Upper lobe of right lung (tissue), 1 donor: ENCODE measurements at regions not wholly inside any gene's neighbourhood (a gene's known extent, or its start where the extent isn't known, plus 50 kb on each side); places are given as distances from the start of the nearest gene placed in this dataset.

ENCODE experiments used
- ATAC-seq: fragments of 200-7000 bp; cut with Tn5 transposase; one replicate; pipeline ENCODE4 v1.9.1; 2020; ENCODE audit warnings: mild to moderate bottlenecking, moderate library complexity
- DNase-seq: peaks from one replicate; pipeline ENCODE4 v3.0.0-alpha.2; 2020
- H3K27ac ChIP-seq: fragments of 200-600 bp; one replicate; pipeline ENCODE4 v1.8.0; 2022
- H3K27me3 ChIP-seq: fragments of 200-600 bp; one replicate; pipeline ENCODE4 v1.8.0; 2022; ENCODE audit warnings: mild to moderate bottlenecking
- H3K36me3 ChIP-seq: fragments of 200-600 bp; one replicate; pipeline ENCODE4 v1.8.0; 2022
- H3K4me1 ChIP-seq: fragments of 200-600 bp; one replicate; pipeline ENCODE4 v1.8.0; 2022
- H3K4me3 ChIP-seq: fragments of 200-600 bp; one replicate; pipeline ENCODE4 v1.8.0; 2022; ENCODE audit warnings: mild to moderate bottlenecking
- H3K9me3 ChIP-seq: fragments of 200-600 bp; one replicate; pipeline ENCODE4 v1.8.0; 2022
- intact Hi-C: fragments of 100-400 bp; cut with DNase I; formaldehyde crosslinking; loops from one replicate; pipeline ENCODE4 v1.11.0; 2022
- TF ChIP-seq, protein P1 (sequence below): fragments of 200-600 bp; IDR thresholded peaks from one replicate; pipeline ENCODE4 v1.8.0; 2022; ENCODE audit warnings: antibody characterized with exemption
- donor health status: DM: no; HTN: yes; CAD: no; lungs with severe emphysema.

DNA sequence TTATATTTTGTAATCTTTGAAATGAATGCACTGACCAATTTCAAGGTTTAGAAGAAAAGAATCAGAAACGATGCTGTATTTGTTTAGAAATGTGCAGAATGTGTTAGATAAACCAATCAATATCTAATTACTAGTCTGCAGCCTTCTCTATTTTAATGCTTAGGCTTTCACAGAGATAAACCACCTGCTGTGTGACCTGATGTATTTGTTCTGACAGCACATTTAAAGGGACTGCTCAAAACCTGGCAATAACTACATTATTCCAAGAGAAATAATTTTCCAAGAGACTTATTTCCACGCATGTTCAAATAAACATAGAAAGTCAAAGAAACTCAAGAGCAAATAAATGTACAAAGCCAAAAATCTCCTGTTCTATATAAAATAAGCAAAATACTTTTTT, 641.6 kb upstream of the PCDH20 start:
- intact Hi-C loops, result no loop called here
- Histone ChIP-seq H3K27ac (no peak overlapping the region), H3K4me3 (no peak overlapping the region), H3K9me3 (no peaks in the 10 kb centered on the region), H3K36me3 (no peaks in the 10 kb centered on the region), H3K4me1 (no peaks in the 10 kb centered on the region), H3K27me3 (no peaks in the 10 kb centered on the region)
- ATAC-seq (no peak), DNase-seq (no peak)
- TF ChIP-seq, protein P1, sequence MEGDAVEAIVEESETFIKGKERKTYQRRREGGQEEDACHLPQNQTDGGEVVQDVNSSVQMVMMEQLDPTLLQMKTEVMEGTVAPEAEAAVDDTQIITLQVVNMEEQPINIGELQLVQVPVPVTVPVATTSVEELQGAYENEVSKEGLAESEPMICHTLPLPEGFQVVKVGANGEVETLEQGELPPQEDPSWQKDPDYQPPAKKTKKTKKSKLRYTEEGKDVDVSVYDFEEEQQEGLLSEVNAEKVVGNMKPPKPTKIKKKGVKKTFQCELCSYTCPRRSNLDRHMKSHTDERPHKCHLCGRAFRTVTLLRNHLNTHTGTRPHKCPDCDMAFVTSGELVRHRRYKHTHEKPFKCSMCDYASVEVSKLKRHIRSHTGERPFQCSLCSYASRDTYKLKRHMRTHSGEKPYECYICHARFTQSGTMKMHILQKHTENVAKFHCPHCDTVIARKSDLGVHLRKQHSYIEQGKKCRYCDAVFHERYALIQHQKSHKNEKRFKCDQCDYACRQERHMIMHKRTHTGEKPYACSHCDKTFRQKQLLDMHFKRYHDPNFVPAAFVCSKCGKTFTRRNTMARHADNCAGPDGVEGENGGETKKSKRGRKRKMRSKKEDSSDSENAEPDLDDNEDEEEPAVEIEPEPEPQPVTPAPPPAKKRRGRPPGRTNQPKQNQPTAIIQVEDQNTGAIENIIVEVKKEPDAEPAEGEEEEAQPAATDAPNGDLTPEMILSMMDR, result no peak

DNA sequence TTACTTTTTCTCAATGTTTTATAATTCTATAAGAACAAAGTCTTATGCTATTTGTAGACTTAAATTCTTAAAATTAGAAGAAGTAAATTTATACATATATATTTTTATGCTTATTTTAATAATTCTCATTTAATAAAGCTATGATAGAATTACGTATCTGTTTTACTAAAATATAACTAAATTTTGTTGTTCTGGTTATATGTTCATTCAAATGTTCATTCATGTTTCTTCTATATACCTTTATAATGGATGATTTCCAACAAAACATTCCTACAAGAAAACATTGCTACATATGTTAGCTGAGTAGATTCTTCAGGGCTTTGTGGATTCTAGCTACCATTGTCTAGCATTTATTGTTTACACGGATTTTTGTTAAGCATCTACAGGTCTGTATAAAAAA, 634.3 kb upstream of the PCDH20 start:
- TF ChIP-seq, protein P1, result no peak
- intact Hi-C loops, result no loop called here
- Histone ChIP-seq H3K9me3 (no peaks in the 10 kb centered on the region), H3K27ac (no peak overlapping the region), H3K36me3 (no peaks in the 10 kb centered on the region), H3K27me3 (no peaks in the 10 kb centered on the region), H3K4me3 (no peak overlapping the region), H3K4me1 (no peaks in the 10 kb centered on the region)
- ATAC-seq (no peak), DNase-seq (no peak)

DNA sequence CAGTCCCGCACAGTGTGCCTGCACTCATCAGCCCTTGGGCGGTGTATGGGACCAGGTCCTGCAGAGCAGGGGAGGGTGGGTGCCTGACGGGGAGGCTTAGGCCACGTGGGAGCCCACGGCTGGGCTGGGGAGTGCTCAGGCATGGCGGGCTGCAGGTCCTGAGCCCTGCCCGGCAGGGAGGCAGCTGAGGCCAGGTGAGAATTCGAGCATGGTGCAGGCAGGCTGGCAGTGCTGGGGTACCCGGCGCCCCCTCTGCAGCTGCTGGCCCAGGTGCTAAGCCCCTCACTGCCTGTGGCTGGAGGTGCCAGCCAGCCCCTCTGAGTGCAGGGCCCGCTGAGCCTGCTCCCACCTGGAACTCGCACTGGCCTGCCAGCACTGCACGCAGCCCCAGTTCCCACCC, 630.9 kb upstream of the PCDH20 start:
- Histone ChIP-seq H3K9me3 (no peaks in the 10 kb centered on the region), H3K4me3 (no peak overlapping the region), H3K27ac (no peak overlapping the region), H3K36me3 (no peaks in the 10 kb centered on the region), H3K4me1 (no peaks in the 10 kb centered on the region), H3K27me3 (no peaks in the 10 kb centered on the region)
- TF ChIP-seq, protein P1, result no peak
- peak; percentile 45 for ATAC-seq
- intact Hi-C loops, result no loop called here
- DNase-seq, result peak; percentile 46

DNA sequence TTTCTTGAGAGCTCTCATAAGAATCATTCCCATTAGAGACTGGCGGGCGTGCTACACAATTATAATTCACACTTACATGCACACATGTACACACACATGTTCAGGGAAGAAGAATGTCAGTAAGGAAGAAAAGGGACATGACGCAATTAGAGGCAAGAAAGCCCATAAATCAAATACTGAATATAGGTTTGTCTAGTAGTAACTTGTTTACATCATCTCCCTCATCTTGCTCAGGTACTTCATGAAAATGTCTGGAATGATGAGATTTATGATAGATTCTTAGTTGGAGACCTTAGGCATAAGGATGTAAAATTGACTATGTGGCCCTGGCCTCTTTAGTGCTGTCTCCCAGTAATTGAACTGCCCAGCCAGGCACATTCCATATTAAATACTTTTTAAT, 628.0 kb upstream of the PCDH20 start:
- no peak for DNase-seq
- no peak for ATAC-seq
- intact Hi-C loops, result no loop called here

DNA sequence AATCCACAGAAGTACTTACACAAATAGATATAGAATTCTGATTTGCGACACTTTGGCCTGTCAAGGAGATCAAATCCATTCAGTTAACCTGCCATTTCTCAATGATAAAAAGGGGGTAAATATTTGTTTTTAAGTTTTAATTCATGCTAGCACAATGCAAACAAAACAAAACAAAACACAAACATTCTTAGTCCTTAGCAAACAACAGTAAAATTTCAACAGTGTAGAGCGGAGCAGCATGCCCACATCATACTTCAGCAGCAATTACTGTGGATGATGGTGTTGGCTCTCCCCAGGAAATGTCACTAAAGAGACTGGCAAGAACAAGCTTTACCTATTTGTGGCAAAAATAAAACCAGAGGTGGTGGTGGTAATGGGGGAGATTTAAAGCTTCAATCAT, 625.2 kb upstream of the PCDH20 start:
- TF ChIP-seq, protein P1, result no peak
- DNase-seq, result no peak
- intact Hi-C loops, result no loop called here
- Histone ChIP-seq H3K4me1 (no peaks in the 10 kb centered on the region), H3K27ac (no peak overlapping the region), H3K27me3 (no peaks in the 10 kb centered on the region), H3K36me3 (no peaks in the 10 kb centered on the region), H3K9me3 (no peaks in the 10 kb centered on the region), H3K4me3 (no peak overlapping the region)
- no peak for ATAC-seq

More for the DNA sequence above, 628.0 kb upstream of the PCDH20 start:
- H3K27me3 ChIP-seq, result no peaks in the 10 kb centered on the region
- no peaks in the 10 kb centered on the region for H3K9me3 ChIP-seq
- H3K27ac ChIP-seq, result no peak overlapping the region
- TF ChIP-seq, protein P1, result no peak
- no peaks in the 10 kb centered on the region for H3K4me1 ChIP-seq
- no peak overlapping the region for H3K4me3 ChIP-seq
- H3K36me3 ChIP-seq, result no peaks in the 10 kb centered on the region

DNA sequence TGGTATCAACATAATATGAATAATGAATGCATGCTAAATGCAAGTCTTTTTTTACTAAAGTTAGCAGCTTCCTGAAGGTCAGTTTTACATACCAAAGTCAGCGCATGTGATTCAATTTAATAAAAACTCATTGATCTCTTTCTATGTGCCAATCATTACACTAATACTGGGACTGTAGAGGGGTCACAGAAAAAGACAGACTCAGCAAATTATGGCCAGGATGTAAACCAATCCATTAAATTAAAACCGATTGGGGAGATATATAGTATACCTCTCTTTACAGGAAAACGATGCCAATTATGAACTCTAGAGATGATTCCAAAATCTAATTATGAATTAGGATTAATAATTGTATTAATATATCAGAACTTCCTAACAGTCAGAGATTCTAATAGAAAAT, 624.4 kb upstream of the PCDH20 start:
- intact Hi-C loops, result no loop called here
- H3K27me3 ChIP-seq, result no peaks in the 10 kb centered on the region
- no peak for ATAC-seq
- H3K9me3 ChIP-seq, result no peaks in the 10 kb centered on the region
- H3K36me3 ChIP-seq, result no peaks in the 10 kb centered on the region
- H3K4me1 ChIP-seq, result no peaks in the 10 kb centered on the region
- TF ChIP-seq, protein P1, result no peak
- DNase-seq, result no peak
- no peak overlapping the region for H3K4me3 ChIP-seq
- no peak overlapping the region for H3K27ac ChIP-seq
